ENCODE measurements at regions not wholly inside any gene's neighbourhood (a gene's known extent, or its start where the extent isn't known, plus 50 kb on each side); places are given as distances from the start of the nearest gene placed in this dataset.

- no peak overlapping the region for H3K4me3 ChIP-seq (ENCODE audit: low read depth, low read length)
- no peak for DNase-seq (ENCODE audit: low read depth)
- no peak for TF ChIP-seq CTCF (conservative IDR thresholded peaks at IDR 0.05; ENCODE audit: low read depth, low read length)
Measured at GRCh38 chr6:138643210-138643609, 130.4 kb upstream of the CCDC28A start.

DNA sequence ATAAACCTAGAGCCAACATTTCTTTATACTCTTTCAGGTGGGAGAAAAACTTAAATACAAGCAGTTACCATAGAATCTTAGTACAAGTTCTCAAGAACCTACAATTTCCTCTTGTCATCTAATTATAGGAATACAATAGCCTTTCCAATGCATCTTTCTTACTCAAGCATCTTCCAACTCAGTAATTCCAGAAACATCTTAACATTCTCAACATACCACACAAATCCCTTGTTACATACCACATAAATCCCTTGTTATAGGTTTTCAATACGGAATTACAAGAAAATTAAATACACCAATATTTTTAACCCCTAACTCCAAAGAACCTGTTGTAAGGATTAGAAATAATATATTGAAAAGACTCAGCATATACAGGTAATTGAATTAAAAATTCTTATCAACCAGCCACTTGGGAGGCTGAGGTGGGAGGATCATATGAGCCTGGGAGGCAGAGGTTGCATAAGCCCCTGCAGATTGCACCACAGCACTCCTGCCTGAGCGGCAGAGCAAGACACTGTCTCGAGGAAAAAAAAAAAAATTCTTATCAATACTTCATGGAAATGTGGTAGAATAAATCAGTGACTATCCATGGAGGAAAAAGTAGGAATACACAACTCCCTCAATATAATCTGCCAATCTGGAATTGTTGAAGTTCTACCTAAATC, 127.5 kb upstream of the CCDC28A start:
- DNase-seq (ENCODE audit: low read depth) = peak; percentile 33
- no peak overlapping the region for H3K4me3 ChIP-seq (ENCODE audit: low read depth, low read length)
- TF ChIP-seq CTCF (conservative IDR thresholded peaks at IDR 0.05; ENCODE audit: low read depth, low read length) = no peak

- peak; percentile 66 for DNase-seq (ENCODE audit: low read depth)
- no peak for TF ChIP-seq CTCF (conservative IDR thresholded peaks at IDR 0.05; ENCODE audit: low read depth, low read length)
- H3K4me3 ChIP-seq (ENCODE audit: low read depth, low read length) = peak overlapping the region; percentile 36
Measured at GRCh38 chr6:138647006-138647405, 126.6 kb upstream of the CCDC28A start.

DNA sequence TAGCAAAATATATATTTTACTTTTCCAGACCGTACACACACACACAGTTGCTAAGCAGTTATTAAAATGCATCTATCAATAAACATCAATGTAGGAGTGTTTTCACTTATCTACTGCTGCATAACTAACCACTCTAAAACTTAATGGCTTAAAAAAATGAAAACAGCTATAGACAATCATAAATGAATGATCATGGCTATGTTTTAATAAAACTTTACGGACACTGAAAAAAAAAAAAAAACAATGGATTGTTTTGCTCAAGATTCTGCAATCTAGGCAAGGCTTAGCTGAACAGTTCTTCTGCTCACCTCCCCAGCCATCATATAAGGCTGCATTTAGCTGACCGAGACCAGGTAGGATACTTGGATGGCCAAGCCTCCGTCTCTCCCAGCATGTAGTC, 125.4 kb upstream of the CCDC28A start:
- no peak overlapping the region for H3K4me3 ChIP-seq (ENCODE audit: low read depth, low read length)
- no peak for TF ChIP-seq CTCF (conservative IDR thresholded peaks at IDR 0.05; ENCODE audit: low read depth, low read length)
- DNase-seq (ENCODE audit: low read depth) = no peak

GRCh38 chr6:138651491-138651890, 122.1 kb upstream of the CCDC28A start:
- no peak for TF ChIP-seq CTCF (conservative IDR thresholded peaks at IDR 0.05; ENCODE audit: low read depth, low read length)

GRCh38 chr6:138652824-138653223, 120.7 kb upstream of the CCDC28A start:
- no peak overlapping the region for H3K4me3 ChIP-seq (ENCODE audit: low read depth, low read length)
- no peak for DNase-seq (ENCODE audit: low read depth)
- TF ChIP-seq CTCF (conservative IDR thresholded peaks at IDR 0.05; ENCODE audit: low read depth, low read length) = no peak

More at GRCh38 chr6:138651491-138651890, 122.1 kb upstream of the CCDC28A start:
- DNase-seq (ENCODE audit: low read depth) = no peak
- H3K4me3 ChIP-seq (ENCODE audit: low read depth, low read length) = no peak overlapping the region

- no peak for TF ChIP-seq CTCF (conservative IDR thresholded peaks at IDR 0.05; ENCODE audit: low read depth, low read length)
- no peak overlapping the region for H3K4me3 ChIP-seq (ENCODE audit: low read depth, low read length)
- no peak for DNase-seq (ENCODE audit: low read depth)
Measured at GRCh38 chr6:138653435-138653834, 120.1 kb upstream of the CCDC28A start.

Data from choroid plexus epithelial cell (primary cell).